Mesendoderm (in vitro differentiated cells): ENCODE measurements at regions not wholly inside any gene's neighbourhood (a gene's known extent, or its start where the extent isn't known, plus 50 kb on each side); places are given as distances from the start of the nearest gene placed in this dataset.
A peak's percentile ranks its signal among the peaks of the same experiment; 100 is the strongest.

Source experiments
- DNase-seq: peaks from one replicate; pipeline ENCODE4 v3.0.0; 2013
- H2AK5ac ChIP-seq: 2 replicates; pipeline ENCODE4 v1.6.1; 2013; ENCODE audit warnings: low read length, inconsistent platforms
- H2BK120ac ChIP-seq: 2 replicates; pipeline ENCODE4 v1.6.1; 2013; ENCODE audit warnings: low read depth, mild to moderate bottlenecking, low read length, moderate library complexity, mixed read lengths
- H2BK15ac ChIP-seq: replicated peaks from 2 replicates; pipeline ENCODE4 v1.6.1; 2013; ENCODE audit warnings: low read depth, mild to moderate bottlenecking, moderate library complexity
- H2BK5ac ChIP-seq: 2 replicates; pipeline ENCODE4 v1.6.1; 2013; ENCODE audit warnings: low read length, inconsistent platforms
- H3K18ac ChIP-seq: 2 replicates; pipeline ENCODE4 v1.6.1; 2013; ENCODE audit warnings: mild to moderate bottlenecking, low read length, mixed read lengths
- H3K23ac ChIP-seq: one replicate; pipeline ENCODE4 v1.6.1; 2013; ENCODE audit warnings: low read length
- H3K27ac ChIP-seq: 2 replicates; pipeline ENCODE4 v1.5.1; 2013; ENCODE audit warnings: low read depth, mild to moderate bottlenecking, inconsistent platforms, low read length, moderate library complexity
- H3K27me3 ChIP-seq: 2 replicates; pipeline ENCODE4 v1.6.1; 2013; ENCODE audit warnings: low read length, control low read depth, mild to moderate bottlenecking, inconsistent platforms; ENCODE audit not compliant: insufficient read depth, poor library complexity
- H3K36me3 ChIP-seq: 2 replicates; pipeline ENCODE4 v1.6.1; 2013; ENCODE audit warnings: low read length, inconsistent platforms; ENCODE audit not compliant: control insufficient read depth, insufficient read depth
- H3K4ac ChIP-seq: one replicate; pipeline ENCODE4 v1.6.1; 2013; ENCODE audit warnings: low read depth, mild to moderate bottlenecking, low read length, moderate library complexity
- H3K4me1 ChIP-seq: 2 replicates; pipeline ENCODE4 v1.6.1; 2013; ENCODE audit warnings: low read depth, low read length, inconsistent platforms; ENCODE audit not compliant: control insufficient read depth
- H3K4me2 ChIP-seq: 2 replicates; pipeline ENCODE4 v1.6.1; 2013; ENCODE audit warnings: low read length
- H3K4me3 ChIP-seq: 2 replicates; pipeline ENCODE4 v1.5.1; 2013; ENCODE audit warnings: mild to moderate bottlenecking, low read length
- H3K56ac ChIP-seq: one replicate; pipeline ENCODE4 v1.6.1; 2013; ENCODE audit warnings: low read length
- H3K79me1 ChIP-seq: 2 replicates; pipeline ENCODE4 v1.6.1; 2013; ENCODE audit warnings: low read length, inconsistent platforms
- H3K79me2 ChIP-seq: 2 replicates; pipeline ENCODE4 v1.6.1; 2013; ENCODE audit warnings: mild to moderate bottlenecking, low read length; ENCODE audit not compliant: control insufficient read depth, insufficient read depth
- H3K9ac ChIP-seq: 2 replicates; pipeline ENCODE4 v1.6.1; 2013; ENCODE audit warnings: low read length, inconsistent platforms
- H4K5ac ChIP-seq: one replicate; pipeline ENCODE4 v1.6.1; 2013; ENCODE audit warnings: low read length
- H4K8ac ChIP-seq: one replicate; pipeline ENCODE4 v1.6.1; 2013; ENCODE audit warnings: low read depth, mild to moderate bottlenecking, control low read depth, low read length, moderate library complexity
- WGBS: extraction: QIAGEN DNeasy Blood & Tissue Kit; methylation state at CpG from one replicate; pipeline ENCODE4 v1.1.7; 2013; ENCODE audit warnings: low lambda C conversion rate, missing lambda C conversion rate; ENCODE audit not compliant: insufficient coverage; ENCODE audit errors: extremely low coverage; 5-methylcytosine and 5-hydroxymethylcytosine counted together

- no peak overlapping the region for H2BK5ac ChIP-seq
- H3K9ac ChIP-seq: no peak overlapping the region
- no peak overlapping the region for H3K4ac ChIP-seq
- no peaks in the 10 kb centered on the region for H3K27me3 ChIP-seq
- no peak overlapping the region for H4K5ac ChIP-seq
- no peaks in the 10 kb centered on the region for H3K79me1 ChIP-seq
- H2AK5ac ChIP-seq: no peak overlapping the region
- H3K56ac ChIP-seq: no peak overlapping the region
- H3K4me2 ChIP-seq: no peak overlapping the region
- H3K18ac ChIP-seq: no peak overlapping the region
- no peak for DNase-seq
- H2BK15ac ChIP-seq: no peak overlapping the region
- H4K8ac ChIP-seq: no peak overlapping the region
- H3K79me2 ChIP-seq: no peaks in the 10 kb centered on the region
- no peak overlapping the region for H2BK120ac ChIP-seq
- H3K36me3 ChIP-seq: no peaks in the 10 kb centered on the region
- H3K27ac ChIP-seq: no peak overlapping the region
- H3K4me3 ChIP-seq: no peak overlapping the region
- H3K23ac ChIP-seq: no peak overlapping the region
- WGBS: no CpG with 5 or more reads among the region's 3 CpGs
- H3K4me1 ChIP-seq: no peaks in the 10 kb centered on the region
Measured at GRCh38 chr12:127192391-127192790, 1074.6 kb upstream of the TMEM132C start.

DNA sequence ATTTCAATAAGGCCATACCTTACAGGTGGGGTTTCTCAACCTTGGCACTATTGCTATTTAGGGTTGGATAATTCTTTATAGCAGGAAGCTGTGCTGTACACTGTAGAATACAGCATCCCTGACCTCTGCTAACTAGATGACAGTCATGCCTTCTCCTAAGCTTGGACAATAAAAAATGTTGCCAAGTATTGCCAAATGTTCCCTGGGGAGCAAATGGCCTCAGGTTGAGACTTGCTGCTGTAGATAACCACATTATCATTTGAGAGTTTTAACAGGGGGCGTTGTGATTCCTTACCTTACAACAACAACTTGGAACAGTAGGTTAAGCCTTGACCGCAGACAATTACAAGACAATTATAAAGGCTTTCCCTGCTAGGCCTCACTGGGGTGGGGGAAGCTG lies 1073.6 kb upstream of the TMEM132C start:
- H2BK5ac ChIP-seq: no peak overlapping the region
- no peaks in the 10 kb centered on the region for H3K27me3 ChIP-seq
- no peak overlapping the region for H4K5ac ChIP-seq
- H3K18ac ChIP-seq: no peak overlapping the region
- H3K4me1 ChIP-seq: no peaks in the 10 kb centered on the region
- no peak overlapping the region for H2BK120ac ChIP-seq
- no peak overlapping the region for H2BK15ac ChIP-seq
- H3K4ac ChIP-seq: no peak overlapping the region
- no peaks in the 10 kb centered on the region for H3K36me3 ChIP-seq
- no peak overlapping the region for H4K8ac ChIP-seq
- no peak overlapping the region for H3K9ac ChIP-seq
- H3K56ac ChIP-seq: no peak overlapping the region
- no peak for DNase-seq
- no peak overlapping the region for H3K27ac ChIP-seq
- WGBS: no CpG with 5 or more reads among the region's 2 CpGs
- no peak overlapping the region for H2AK5ac ChIP-seq
- no peaks in the 10 kb centered on the region for H3K79me2 ChIP-seq
- no peak overlapping the region for H3K4me3 ChIP-seq
- no peaks in the 10 kb centered on the region for H3K79me1 ChIP-seq
- H3K23ac ChIP-seq: peak overlapping the region; percentile 66
- H3K4me2 ChIP-seq: no peak overlapping the region

DNA sequence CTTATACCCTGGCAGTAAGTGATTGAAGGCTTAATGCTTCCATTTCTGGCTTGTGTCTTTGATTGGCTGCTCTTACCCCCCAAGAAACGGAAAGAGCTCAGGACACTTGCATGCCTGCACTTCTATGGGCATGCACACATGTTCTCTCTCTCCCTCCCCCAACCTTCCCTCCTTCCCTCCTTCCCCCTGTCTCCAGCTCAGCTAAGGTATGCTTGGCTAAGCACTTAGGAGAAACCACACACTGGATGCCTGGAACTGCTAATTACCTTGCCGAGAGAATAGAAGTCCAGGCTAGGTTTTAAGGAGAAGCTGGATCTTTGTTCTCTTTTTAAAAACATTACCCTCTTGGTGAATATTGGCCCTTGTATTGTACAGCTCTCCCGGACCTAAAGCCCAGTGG lies 1072.8 kb upstream of the TMEM132C start:
- H2BK15ac ChIP-seq: no peak overlapping the region
- H2AK5ac ChIP-seq: no peak overlapping the region
- H3K56ac ChIP-seq: no peak overlapping the region
- H3K18ac ChIP-seq: no peak overlapping the region
- H3K27me3 ChIP-seq: no peaks in the 10 kb centered on the region
- DNase-seq: no peak
- no peaks in the 10 kb centered on the region for H3K79me2 ChIP-seq
- no peaks in the 10 kb centered on the region for H3K79me1 ChIP-seq
- H3K4me1 ChIP-seq: no peaks in the 10 kb centered on the region
- no peak overlapping the region for H3K4ac ChIP-seq
- no peak overlapping the region for H3K9ac ChIP-seq
- H4K5ac ChIP-seq: no peak overlapping the region
- H2BK5ac ChIP-seq: no peak overlapping the region
- H3K36me3 ChIP-seq: no peaks in the 10 kb centered on the region
- no peak overlapping the region for H3K4me2 ChIP-seq
- no peak overlapping the region for H3K23ac ChIP-seq
- H4K8ac ChIP-seq: no peak overlapping the region
- no CpG with 5 or more reads among the region's 3 CpGs for WGBS
- no peak overlapping the region for H3K27ac ChIP-seq
- no peak overlapping the region for H3K4me3 ChIP-seq
- H2BK120ac ChIP-seq: no peak overlapping the region

DNA sequence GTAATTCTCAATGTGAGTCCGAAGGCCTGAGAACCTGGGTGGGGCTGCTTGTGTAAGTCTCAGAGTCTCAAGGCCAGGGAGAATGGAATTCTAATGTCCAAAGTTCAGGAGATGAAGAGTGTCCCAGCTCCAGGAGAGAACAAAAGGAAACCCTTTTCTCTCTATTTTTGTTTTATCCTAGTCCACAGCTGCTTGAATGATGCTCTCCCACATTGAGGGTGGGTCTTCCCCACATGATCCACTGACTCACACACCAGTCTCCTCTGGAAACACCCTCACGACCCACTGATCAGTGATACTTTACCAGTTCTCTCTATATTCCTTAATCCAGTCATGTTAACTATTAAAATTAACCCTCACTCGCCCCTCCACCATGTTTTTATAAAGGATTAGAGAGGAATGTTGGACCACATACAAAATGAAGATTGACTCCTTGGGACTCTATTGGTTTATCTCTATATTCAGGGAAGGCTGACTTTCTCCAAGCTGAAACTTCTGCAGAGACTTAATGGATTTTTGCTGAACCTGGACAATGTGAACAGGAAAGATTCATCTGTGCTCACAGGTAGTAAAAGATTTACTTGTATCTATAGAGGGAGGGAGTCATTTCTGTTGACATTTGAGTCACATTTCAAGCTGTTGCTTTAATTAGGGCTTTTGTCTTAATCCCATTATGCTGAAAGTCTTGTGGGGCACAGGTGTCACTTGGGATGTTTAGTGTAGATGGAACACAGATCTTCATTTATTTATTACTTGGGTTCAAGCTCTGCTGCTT lies 1061.0 kb upstream of the TMEM132C start:
- no peak overlapping the region for H3K4me3 ChIP-seq
- no peaks in the 10 kb centered on the region for H3K27me3 ChIP-seq
- WGBS: no CpG with 5 or more reads among the region's 3 CpGs

DNA sequence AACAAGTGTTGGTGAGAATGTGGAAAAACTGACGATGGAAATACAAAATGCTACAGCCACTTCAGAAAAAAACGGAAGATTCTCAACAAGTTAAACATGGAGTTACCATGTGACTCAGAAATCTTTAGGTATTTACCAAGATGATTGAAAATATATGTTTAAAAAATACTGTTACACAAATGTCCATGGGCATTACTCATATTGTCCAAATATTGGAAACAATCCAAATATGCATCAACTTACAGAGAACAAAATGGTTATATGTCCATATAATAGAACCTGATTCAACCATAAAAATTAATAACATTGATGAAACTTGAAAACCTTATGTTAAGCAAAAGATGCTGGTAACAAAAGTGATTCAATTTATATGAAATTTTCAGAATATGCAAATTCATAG lies 1057.7 kb upstream of the TMEM132C start:
- no peak overlapping the region for H3K56ac ChIP-seq
- WGBS: no CpG with 5 or more reads among the region's 2 CpGs
- no peak overlapping the region for H3K4me3 ChIP-seq
- no peak overlapping the region for H4K5ac ChIP-seq
- no peak overlapping the region for H3K23ac ChIP-seq
- no peaks in the 10 kb centered on the region for H3K79me1 ChIP-seq
- H3K27me3 ChIP-seq: no peaks in the 10 kb centered on the region
- no peak overlapping the region for H4K8ac ChIP-seq
- no peak for DNase-seq
- H3K4me1 ChIP-seq: no peaks in the 10 kb centered on the region
- no peaks in the 10 kb centered on the region for H3K36me3 ChIP-seq
- no peak overlapping the region for H3K18ac ChIP-seq
- no peak overlapping the region for H2BK120ac ChIP-seq
- no peak overlapping the region for H3K9ac ChIP-seq
- H3K79me2 ChIP-seq: no peaks in the 10 kb centered on the region
- H3K27ac ChIP-seq: no peak overlapping the region
- no peak overlapping the region for H2BK15ac ChIP-seq
- no peak overlapping the region for H3K4ac ChIP-seq
- H2AK5ac ChIP-seq: no peak overlapping the region
- H3K4me2 ChIP-seq: no peak overlapping the region
- no peak overlapping the region for H2BK5ac ChIP-seq

More for the DNA sequence above, 1061.0 kb upstream of the TMEM132C start:
- Histone ChIP-seq H2BK15ac (no peak overlapping the region), H4K5ac (no peak overlapping the region), H3K4ac (no peak overlapping the region), H3K56ac (no peak overlapping the region), H3K4me1 (no peaks in the 10 kb centered on the region), H2BK5ac (no peak overlapping the region), H2AK5ac (no peak overlapping the region), H3K79me1 (no peaks in the 10 kb centered on the region), H2BK120ac (no peak overlapping the region), H3K18ac (no peak overlapping the region), H3K9ac (no peak overlapping the region), H3K23ac (no peak overlapping the region), H3K79me2 (no peaks in the 10 kb centered on the region), H4K8ac (no peak overlapping the region), H3K4me2 (no peak overlapping the region), H3K36me3 (no peaks in the 10 kb centered on the region), H3K27ac (no peak overlapping the region)
- no peak for DNase-seq

- Histone ChIP-seq H2AK5ac (no peak overlapping the region), H4K8ac (no peak overlapping the region), H3K79me1 (no peaks in the 10 kb centered on the region), H3K9ac (no peak overlapping the region), H3K4me3 (no peak overlapping the region), H3K56ac (no peak overlapping the region), H4K5ac (no peak overlapping the region), H3K36me3 (no peaks in the 10 kb centered on the region), H3K27ac (no peak overlapping the region), H3K4me1 (no peaks in the 10 kb centered on the region), H3K4ac (no peak overlapping the region), H2BK15ac (no peak overlapping the region), H3K79me2 (no peaks in the 10 kb centered on the region), H2BK5ac (no peak overlapping the region), H3K18ac (no peak overlapping the region), H3K27me3 (no peaks in the 10 kb centered on the region), H3K4me2 (no peak overlapping the region), H2BK120ac (no peak overlapping the region), H3K23ac (no peak overlapping the region)
- WGBS: no CpG with 5 or more reads among the region's 3 CpGs
- DNase-seq: no peak
Measured at GRCh38 chr12:127214186-127214585, 1052.8 kb upstream of the TMEM132C start.
